Activated T-cell treated with anti-CD3 and anti-CD28 coated beads, Interleukin-2, amount 50 U/mL, for 24 hours (primary cell): ENCODE measurements at regions not wholly inside any gene's neighbourhood (a gene's known extent, or its start where the extent isn't known, plus 50 kb on each side); places are given as distances from the start of the nearest gene placed in this dataset.
"Not testable (repeated sequence)": the region's sequence is repeated elsewhere in the genome, so short reads cannot be mapped to it uniquely, and the experiment has no call there.

ENCODE experiments used
- DNase-seq: peaks from one replicate; pipeline ENCODE4 v3.0.0-alpha.2; 2020
- H3K27ac Mint-ChIP-seq: 2 replicates; pipeline ENCODE4 v1.8.0; 2020; ENCODE audit warnings: mild to moderate bottlenecking, mixed read lengths
- H3K27me3 Mint-ChIP-seq: 2 replicates; pipeline ENCODE4 v1.8.0; 2020; ENCODE audit warnings: mixed read lengths
- H3K36me3 Mint-ChIP-seq: 2 replicates; pipeline ENCODE4 v1.8.0; 2020; ENCODE audit warnings: low read depth, mixed read lengths
- H3K4me1 Mint-ChIP-seq: 2 replicates; pipeline ENCODE4 v1.8.0; 2020; ENCODE audit warnings: low read depth, mixed read lengths
- H3K4me3 Mint-ChIP-seq: 2 replicates; pipeline ENCODE4 v1.8.0; 2020; ENCODE audit warnings: mild to moderate bottlenecking, moderate library complexity, mixed read lengths
- H3K9me3 Mint-ChIP-seq: 2 replicates; pipeline ENCODE4 v1.8.0; 2020; ENCODE audit warnings: mixed read lengths

- DNase-seq: no peak
- no peaks in the 10 kb centered on the region for H3K36me3 Mint-ChIP-seq
- no peaks in the 10 kb centered on the region for H3K4me1 Mint-ChIP-seq
- H3K4me3 Mint-ChIP-seq: no peak overlapping the region
- no peak overlapping the region for H3K27ac Mint-ChIP-seq
- H3K9me3 Mint-ChIP-seq: peaks cover 4% of the 10 kb centered on the region
- no peaks in the 10 kb centered on the region for H3K27me3 Mint-ChIP-seq
These were observed 713.5 kb downstream of the FSCB start for GRCh38 chr14:43793579-43793978.

- H3K4me1 Mint-ChIP-seq: no peaks in the 10 kb centered on the region
- H3K9me3 Mint-ChIP-seq: peaks cover 4% of the 10 kb centered on the region
- no peaks in the 10 kb centered on the region for H3K27me3 Mint-ChIP-seq
- H3K36me3 Mint-ChIP-seq: no peaks in the 10 kb centered on the region
- H3K4me3 Mint-ChIP-seq: no peak overlapping the region
- DNase-seq: no peak
- no peak overlapping the region for H3K27ac Mint-ChIP-seq
These were observed 714.1 kb downstream of the FSCB start for GRCh38 chr14:43792980-43793379.

- Mint-ChIP-seq H3K36me3 (no peaks in the 10 kb centered on the region), H3K4me3 (no peak overlapping the region), H3K27ac (no peak overlapping the region), H3K27me3 (no peaks in the 10 kb centered on the region), H3K4me1 (no peaks in the 10 kb centered on the region), H3K9me3 (peaks cover 5% of the 10 kb centered on the region)
- DNase-seq: no peak
These were observed 716.4 kb downstream of the FSCB start for GRCh38 chr14:43790681-43791080.

- Mint-ChIP-seq H3K4me3 (no peak overlapping the region), H3K9me3 (peaks cover 6% of the 10 kb centered on the region), H3K36me3 (no peaks in the 10 kb centered on the region), H3K27ac (no peak overlapping the region), H3K27me3 (no peaks in the 10 kb centered on the region), H3K4me1 (no peaks in the 10 kb centered on the region)
- no peak for DNase-seq
These were observed 717.6 kb downstream of the FSCB start for GRCh38 chr14:43789458-43789857.

GRCh38 chr14:43786066-43786762 lies 720.9 kb downstream of the FSCB start:
- Mint-ChIP-seq H3K4me1 (no peaks in the 10 kb centered on the region), H3K36me3 (no peaks in the 10 kb centered on the region), H3K27ac (no peak overlapping the region), H3K27me3 (no peaks in the 10 kb centered on the region), H3K4me3 (no peak overlapping the region), H3K9me3 (peaks cover 8% of the 10 kb centered on the region)
- no peak for DNase-seq

GRCh38 chr14:43784432-43784831 lies 722.7 kb downstream of the FSCB start:
- not testable (repeated sequence) for H3K27ac Mint-ChIP-seq, DNase-seq, H3K9me3 Mint-ChIP-seq, H3K4me1 Mint-ChIP-seq, H3K4me3 Mint-ChIP-seq, H3K36me3 Mint-ChIP-seq, H3K27me3 Mint-ChIP-seq

- H3K4me3 Mint-ChIP-seq: no peak overlapping the region
- peaks cover 20% of the 10 kb centered on the region for H3K9me3 Mint-ChIP-seq
- no peaks in the 10 kb centered on the region for H3K27me3 Mint-ChIP-seq
- H3K27ac Mint-ChIP-seq: no peak overlapping the region
- DNase-seq: no peak
- no peaks in the 10 kb centered on the region for H3K36me3 Mint-ChIP-seq
- H3K4me1 Mint-ChIP-seq: no peaks in the 10 kb centered on the region
These were observed 728.0 kb downstream of the FSCB start for GRCh38 chr14:43778937-43779639.

GRCh38 chr14:43778570-43778936 lies 728.5 kb downstream of the FSCB start:
- Mint-ChIP-seq H3K9me3 (peaks cover 22% of the 10 kb centered on the region), H3K27me3 (no peaks in the 10 kb centered on the region), H3K27ac (no peak overlapping the region)

GRCh38 chr14:43765474-43765873 lies 741.6 kb downstream of the FSCB start:
- Mint-ChIP-seq H3K27me3 (no peaks in the 10 kb centered on the region), H3K36me3 (no peaks in the 10 kb centered on the region), H3K4me3 (no peak overlapping the region), H3K27ac (no peak overlapping the region), H3K4me1 (no peaks in the 10 kb centered on the region), H3K9me3 (peaks cover 9% of the 10 kb centered on the region)
- DNase-seq: no peak

More at GRCh38 chr14:43778570-43778936, 728.5 kb downstream of the FSCB start:
- no peaks in the 10 kb centered on the region for H3K36me3 Mint-ChIP-seq
- H3K4me1 Mint-ChIP-seq: no peaks in the 10 kb centered on the region
- H3K4me3 Mint-ChIP-seq: no peak overlapping the region
- no peak for DNase-seq

GRCh38 chr14:43764433-43764832 lies 742.6 kb downstream of the FSCB start:
- Mint-ChIP-seq H3K4me1 (no peaks in the 10 kb centered on the region), H3K9me3 (peaks cover 9% of the 10 kb centered on the region), H3K4me3 (no peak overlapping the region), H3K27me3 (no peaks in the 10 kb centered on the region), H3K27ac (no peak overlapping the region), H3K36me3 (no peaks in the 10 kb centered on the region)
- DNase-seq: no peak

GRCh38 chr14:43755707-43756106 lies 751.4 kb downstream of the FSCB start:
- H3K27me3 Mint-ChIP-seq: no peaks in the 10 kb centered on the region
- H3K4me1 Mint-ChIP-seq: no peaks in the 10 kb centered on the region
- H3K4me3 Mint-ChIP-seq: no peak overlapping the region
- peaks cover 9% of the 10 kb centered on the region for H3K9me3 Mint-ChIP-seq
- H3K27ac Mint-ChIP-seq: no peak overlapping the region
- no peak for DNase-seq
- no peaks in the 10 kb centered on the region for H3K36me3 Mint-ChIP-seq

GRCh38 chr14:43754838-43755237 lies 752.2 kb downstream of the FSCB start:
- H3K4me3 Mint-ChIP-seq: no peak overlapping the region
- no peak overlapping the region for H3K27ac Mint-ChIP-seq
- no peaks in the 10 kb centered on the region for H3K4me1 Mint-ChIP-seq
- H3K27me3 Mint-ChIP-seq: no peaks in the 10 kb centered on the region
- H3K9me3 Mint-ChIP-seq: peaks cover 12% of the 10 kb centered on the region
- no peaks in the 10 kb centered on the region for H3K36me3 Mint-ChIP-seq
- DNase-seq: no peak

- H3K36me3 Mint-ChIP-seq: no peaks in the 10 kb centered on the region
- no peak overlapping the region for H3K4me3 Mint-ChIP-seq
- no peak overlapping the region for H3K27ac Mint-ChIP-seq
- peaks cover 12% of the 10 kb centered on the region for H3K9me3 Mint-ChIP-seq
- H3K27me3 Mint-ChIP-seq: no peaks in the 10 kb centered on the region
- DNase-seq: no peak
- no peaks in the 10 kb centered on the region for H3K4me1 Mint-ChIP-seq
These were observed 761.3 kb downstream of the FSCB start for GRCh38 chr14:43745746-43746145.

- Mint-ChIP-seq H3K36me3 (no peaks in the 10 kb centered on the region), H3K9me3 (peaks cover 11% of the 10 kb centered on the region), H3K27ac (no peak overlapping the region), H3K4me1 (no peaks in the 10 kb centered on the region), H3K4me3 (no peak overlapping the region), H3K27me3 (no peaks in the 10 kb centered on the region)
- no peak for DNase-seq
These were observed 771.2 kb downstream of the FSCB start for GRCh38 chr14:43735932-43736331.

GRCh38 chr14:43729143-43729542 lies 777.9 kb downstream of the FSCB start:
- DNase-seq: no peak
- H3K4me3 Mint-ChIP-seq: no peak overlapping the region
- H3K36me3 Mint-ChIP-seq: no peaks in the 10 kb centered on the region
- H3K4me1 Mint-ChIP-seq: no peaks in the 10 kb centered on the region
- H3K9me3 Mint-ChIP-seq: peaks cover 3% of the 10 kb centered on the region
- no peak overlapping the region for H3K27ac Mint-ChIP-seq
- H3K27me3 Mint-ChIP-seq: no peaks in the 10 kb centered on the region
